MCF 10A (cell line): ENCODE measurements at regions not wholly inside any gene's neighbourhood (a gene's known extent, or its start where the extent isn't known, plus 50 kb on each side); places are given as distances from the start of the nearest gene placed in this dataset.
A peak's percentile ranks its signal among the peaks of the same experiment; 100 is the strongest.

Experiments
- BruUV-seq: library from RNA; stranded (reverse); fragments of 400-500 nt; replicated peaks from 2 replicates; lab custom pipeline; 2021; lab: Mats Ljungman, UMichigan
- CTCF ChIA-PET: fragments of 300-600 bp; sonication (Branson Sonifier 250); formaldehyde crosslinking; extraction: SDS; loops from one replicate; lab custom pipeline; 2021; ENCODE audit warnings: antibody characterized with exemption, inconsistent platforms; lab: Yijun Ruan, JAX
- POLR2A ChIA-PET: fragments of 300-600, 350-650 bp; sonication (Branson Sonifier 250); formaldehyde crosslinking; extraction: SDS; loops from one replicate; lab custom pipeline; 2020; ENCODE audit warnings: antibody characterized with exemption, inconsistent platforms; lab: Yijun Ruan, JAX
- DNase-seq: peaks from one replicate; pipeline ENCODE4 v3.0.0-alpha.2; 2018; ENCODE audit not compliant: unreplicated experiment
- H3K27ac Mint-ChIP-seq: one replicate; pipeline ENCODE4 v1.8.0; 2022; ENCODE audit warnings: mild to moderate bottlenecking, low read depth, mixed read lengths; ENCODE audit not compliant: unreplicated experiment
- H3K27me3 Mint-ChIP-seq: one replicate; pipeline ENCODE4 v1.8.0; 2022; ENCODE audit warnings: mixed read lengths; ENCODE audit not compliant: insufficient read depth, unreplicated experiment
- H3K36me3 Mint-ChIP-seq: one replicate; pipeline ENCODE4 v1.8.0; 2022; ENCODE audit warnings: mild to moderate bottlenecking, moderate library complexity, mixed read lengths; ENCODE audit not compliant: insufficient read depth, unreplicated experiment
- H3K4me1 Mint-ChIP-seq: one replicate; pipeline ENCODE4 v1.8.0; 2022; ENCODE audit warnings: mixed read lengths; ENCODE audit not compliant: insufficient read depth, unreplicated experiment
- H3K4me3 Mint-ChIP-seq: one replicate; pipeline ENCODE4 v1.8.0; 2022; ENCODE audit warnings: mild to moderate bottlenecking, moderate library complexity, mixed read lengths; ENCODE audit not compliant: unreplicated experiment
- H3K9me3 Mint-ChIP-seq: one replicate; pipeline ENCODE4 v1.8.0; 2022; ENCODE audit warnings: mixed read lengths; ENCODE audit not compliant: unreplicated experiment
- intact Hi-C: fragments of 100-400 bp; cut with micrococcal nuclease; formaldehyde crosslinking; loops from 2 replicates; pipeline ENCODE4 v1.14.1; 2022
- TF ChIP-seq, protein P1 (sequence below): fragments of 200-600 bp; IDR thresholded peaks from one replicate; pipeline ENCODE4 v1.8.0; 2022; ENCODE audit warnings: antibody characterized with exemption, mild to moderate bottlenecking; ENCODE audit not compliant: unreplicated experiment

DNA sequence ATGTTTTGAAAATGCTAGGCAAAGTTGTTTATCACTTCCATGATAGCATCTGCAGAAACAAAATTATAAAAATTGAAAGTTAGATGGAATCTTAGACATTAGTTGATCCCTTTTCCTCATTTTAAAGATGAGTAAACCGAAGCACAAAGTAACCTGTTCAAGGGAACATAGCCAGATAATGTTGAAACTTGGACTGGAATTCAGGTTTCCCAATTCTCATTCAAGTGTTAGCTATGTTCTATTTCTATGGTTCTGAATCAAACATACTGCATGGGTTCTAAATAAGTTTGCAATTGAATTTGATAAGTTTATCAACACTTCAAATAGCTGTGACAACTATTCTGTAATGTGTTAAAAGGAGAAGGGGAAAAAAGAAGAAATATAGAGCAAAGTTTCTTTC, 122.4 kb upstream of the SOX5 start:
- H3K27ac Mint-ChIP-seq = no peak overlapping the region
- TF ChIP-seq, protein P1, sequence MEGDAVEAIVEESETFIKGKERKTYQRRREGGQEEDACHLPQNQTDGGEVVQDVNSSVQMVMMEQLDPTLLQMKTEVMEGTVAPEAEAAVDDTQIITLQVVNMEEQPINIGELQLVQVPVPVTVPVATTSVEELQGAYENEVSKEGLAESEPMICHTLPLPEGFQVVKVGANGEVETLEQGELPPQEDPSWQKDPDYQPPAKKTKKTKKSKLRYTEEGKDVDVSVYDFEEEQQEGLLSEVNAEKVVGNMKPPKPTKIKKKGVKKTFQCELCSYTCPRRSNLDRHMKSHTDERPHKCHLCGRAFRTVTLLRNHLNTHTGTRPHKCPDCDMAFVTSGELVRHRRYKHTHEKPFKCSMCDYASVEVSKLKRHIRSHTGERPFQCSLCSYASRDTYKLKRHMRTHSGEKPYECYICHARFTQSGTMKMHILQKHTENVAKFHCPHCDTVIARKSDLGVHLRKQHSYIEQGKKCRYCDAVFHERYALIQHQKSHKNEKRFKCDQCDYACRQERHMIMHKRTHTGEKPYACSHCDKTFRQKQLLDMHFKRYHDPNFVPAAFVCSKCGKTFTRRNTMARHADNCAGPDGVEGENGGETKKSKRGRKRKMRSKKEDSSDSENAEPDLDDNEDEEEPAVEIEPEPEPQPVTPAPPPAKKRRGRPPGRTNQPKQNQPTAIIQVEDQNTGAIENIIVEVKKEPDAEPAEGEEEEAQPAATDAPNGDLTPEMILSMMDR = no peak
- no peaks in the 10 kb centered on the region for H3K27me3 Mint-ChIP-seq
- intact Hi-C loops = no loop called here
- ChIA-PET CTCF (no interaction called here), POLR2A (interaction anchor here (0.7 kb wide), 2 partner anchors 12 to 61 kb away, joined by 3 read pairs; no protein-coding TSS in a partner anchor)
- H3K4me3 Mint-ChIP-seq = no peak overlapping the region
- H3K9me3 Mint-ChIP-seq = no peaks in the 10 kb centered on the region
- BruUV-seq = no TSS peak
- H3K36me3 Mint-ChIP-seq = no peaks in the 10 kb centered on the region
- DNase-seq = peak; percentile 45
- H3K4me1 Mint-ChIP-seq = peaks cover 11% of the 10 kb centered on the region

DNA sequence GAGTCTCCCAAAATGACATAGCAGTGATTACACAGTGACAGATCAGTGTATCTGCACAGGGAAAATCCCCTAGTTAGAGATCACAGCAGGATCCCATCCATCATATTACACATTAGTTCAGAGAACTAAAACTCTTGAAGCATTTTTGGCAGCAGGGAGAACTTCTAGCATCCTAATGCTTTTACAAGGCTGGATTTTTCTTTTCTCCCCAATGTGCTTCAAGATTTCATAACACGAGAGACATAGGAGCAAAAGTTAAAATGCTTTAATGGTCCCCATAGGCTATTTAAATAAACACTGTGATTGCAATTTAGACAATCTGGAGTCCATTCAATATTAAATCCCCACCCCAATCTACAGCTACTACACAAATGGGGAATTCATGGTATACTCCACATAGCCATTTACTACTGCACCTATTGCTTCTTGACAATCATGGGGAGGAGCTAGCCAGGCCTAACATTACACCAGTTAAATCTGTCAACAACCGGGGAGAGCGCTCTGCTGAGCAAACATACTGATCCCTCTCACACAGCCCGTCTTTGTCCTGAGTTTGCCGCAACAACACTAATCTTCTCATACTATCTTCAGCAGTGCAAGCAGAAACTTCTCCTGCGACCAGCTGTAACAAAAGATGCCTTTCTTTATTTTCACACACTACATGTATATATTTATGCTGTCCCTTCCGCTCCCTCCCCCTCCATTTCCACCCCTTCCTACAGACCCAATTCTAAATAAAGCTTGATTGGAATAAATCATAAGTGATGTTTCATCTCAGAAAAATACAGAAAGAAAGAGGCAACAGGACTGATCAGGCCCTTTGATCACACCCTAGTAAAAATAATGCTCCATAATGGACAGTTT, 120.3 kb upstream of the SOX5 start:
- H3K4me3 Mint-ChIP-seq = no peak overlapping the region
- H3K27ac Mint-ChIP-seq = no peak overlapping the region
- no peaks in the 10 kb centered on the region for H3K36me3 Mint-ChIP-seq

DNA sequence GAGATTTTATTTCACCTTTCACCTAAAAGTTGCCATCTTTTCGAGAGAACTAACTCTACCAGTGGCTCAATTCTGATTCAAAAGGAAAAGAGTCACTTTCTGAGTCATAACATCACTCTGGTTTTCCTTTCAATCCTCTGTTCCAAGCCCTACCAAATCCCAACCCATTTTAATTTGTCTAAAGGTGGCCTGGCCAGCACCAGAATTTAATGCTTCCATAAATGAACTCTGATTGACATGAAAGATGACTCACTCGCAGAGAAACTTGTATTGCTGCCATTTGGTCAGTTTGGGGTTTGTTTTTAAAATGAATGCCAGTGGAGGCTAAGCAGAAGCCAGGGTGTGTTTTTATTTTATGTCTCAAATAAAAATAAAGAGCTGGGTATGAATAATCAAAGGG, 117.4 kb upstream of the SOX5 start:
- H3K36me3 Mint-ChIP-seq = no peaks in the 10 kb centered on the region
- ChIA-PET CTCF (no interaction called here), POLR2A (no interaction called here)
- TF ChIP-seq, protein P1 = no peak
- peak; percentile 88 for DNase-seq
- BruUV-seq = no TSS peak
- H3K9me3 Mint-ChIP-seq = no peaks in the 10 kb centered on the region
- H3K4me3 Mint-ChIP-seq = no peak overlapping the region
- intact Hi-C loops = no loop called here
- H3K27me3 Mint-ChIP-seq = no peaks in the 10 kb centered on the region
- H3K4me1 Mint-ChIP-seq = peaks cover 18% of the 10 kb centered on the region
- peak overlapping the region; percentile 66 for H3K27ac Mint-ChIP-seq

More for the DNA sequence above, 120.3 kb upstream of the SOX5 start:
- CTCF ChIA-PET = interaction anchor here (0.6 to 1.9 kb wide), 4 partner anchors 15 to 1066 kb away, joined by 3 to 8 read pairs (median 4); no protein-coding TSS in a partner anchor
- peaks cover 15% of the 10 kb centered on the region for H3K4me1 Mint-ChIP-seq
- DNase-seq = no peak
- no peaks in the 10 kb centered on the region for H3K27me3 Mint-ChIP-seq
- no TSS peak for BruUV-seq
- POLR2A ChIA-PET = interaction anchor here (0.7 kb wide), 1 partner anchor 50 kb away, joined by 3 read pairs; no protein-coding TSS in a partner anchor
- intact Hi-C loops = no loop called here
- TF ChIP-seq, protein P1 = no peak
- no peaks in the 10 kb centered on the region for H3K9me3 Mint-ChIP-seq

DNA sequence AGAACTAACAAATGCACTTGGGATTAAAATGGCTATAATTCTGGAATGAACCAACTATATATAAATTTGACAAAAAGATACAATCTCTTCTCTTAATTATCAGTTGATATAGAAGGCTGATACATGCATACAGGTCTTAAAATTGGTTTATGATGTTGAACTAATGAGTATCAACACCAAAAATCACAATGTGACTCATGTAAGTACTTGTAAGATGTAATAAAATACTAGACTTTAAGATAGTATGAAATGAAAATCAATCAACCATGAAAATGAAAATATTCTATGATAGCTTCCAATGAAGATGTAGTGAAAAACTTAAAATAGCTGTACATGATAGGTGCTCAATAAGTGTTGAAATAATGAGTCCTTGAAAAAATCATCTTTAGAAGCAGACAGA, 116.6 kb upstream of the SOX5 start:
- TF ChIP-seq, protein P1 = no peak
- intact Hi-C loops = no loop called here
- Mint-ChIP-seq H3K9me3 (no peaks in the 10 kb centered on the region), H3K4me1 (peaks cover 16% of the 10 kb centered on the region), H3K27me3 (no peaks in the 10 kb centered on the region), H3K36me3 (no peaks in the 10 kb centered on the region), H3K4me3 (no peak overlapping the region), H3K27ac (peak overlapping the region; percentile 66)
- DNase-seq = no peak
- BruUV-seq = no TSS peak
- POLR2A ChIA-PET = no interaction called here
- CTCF ChIA-PET = interaction anchor here (0.6 kb wide), 1 partner anchor 1065 kb away, joined by 3 read pairs; no protein-coding TSS in a partner anchor
